ENCODE measurements at regions not wholly inside any gene's neighbourhood (a gene's known extent, or its start where the extent isn't known, plus 50 kb on each side); places are given as distances from the start of the nearest gene placed in this dataset.

GRCh38 chr15:26213427-26213826 lies 350.3 kb upstream of the ATP10A start:
- no CpG with 5 or more reads among the region's 2 CpGs for WGBS (ENCODE audit: extremely low coverage, insufficient coverage, insufficient read length)
- Histone ChIP-seq H3K27me3 (ENCODE audit: insufficient read depth, low read length) (no peaks in the 10 kb centered on the region), H3K18ac (ENCODE audit: low read length) (no peak overlapping the region), H3K27ac (ENCODE audit: low read depth, low read length) (no peak overlapping the region), H3K4me1 (ENCODE audit: control insufficient read depth in 1 of 2, insufficient read depth in 2 of 2, low read length in 2 of 2) (no peaks in the 10 kb centered on the region), H3K14ac (ENCODE audit: low read length) (no peak overlapping the region), H3K4me3 (ENCODE audit: low read depth, low read length) (no peak overlapping the region), H3K79me2 (ENCODE audit: control insufficient read depth, insufficient read depth, low read length, poor library complexity) (no peaks in the 10 kb centered on the region), H3K4ac (ENCODE audit: low read depth, low read length) (no peak overlapping the region), H2BK5ac (ENCODE audit: low read depth, low read length, poor library complexity) (no peak overlapping the region), H3K9me3 (ENCODE audit: insufficient read depth, low read depth, low read length) (no peaks in the 10 kb centered on the region), H2AK5ac (ENCODE audit: low read length) (no peak overlapping the region), H3K23ac (ENCODE audit: low read length) (no peak overlapping the region), H4K91ac (ENCODE audit: low read depth, low read length) (no peak overlapping the region), H4K8ac (ENCODE audit: low read depth, low read length) (no peak overlapping the region), H2BK120ac (ENCODE audit: insufficient read depth, low read length, poor library complexity) (no peak overlapping the region), H2BK12ac (ENCODE audit: low read length) (no peak overlapping the region), H3K36me3 (ENCODE audit: control insufficient read depth in 1 of 2, insufficient read depth in 2 of 2, low read length in 2 of 2) (no peaks in the 10 kb centered on the region), H3K9ac (ENCODE audit: low read length) (no peak overlapping the region), H2AFZ (ENCODE audit: insufficient read depth, low read length, poor library complexity) (no peak overlapping the region), H3K4me2 (ENCODE audit: low read length) (no peak overlapping the region), H4K12ac (ENCODE audit: low read depth, low read length) (no peak overlapping the region), H3K79me1 (ENCODE audit: low read length) (no peaks in the 10 kb centered on the region)
- DNase-seq = no peak

GRCh38 chr15:26212109-26212508 lies 349.0 kb upstream of the ATP10A start:
- H3K79me2 ChIP-seq (ENCODE audit: control insufficient read depth, insufficient read depth, low read length, poor library complexity) = no peaks in the 10 kb centered on the region

GRCh38 chr15:26210980-26211379 lies 347.9 kb upstream of the ATP10A start:
- Histone ChIP-seq H3K23ac (ENCODE audit: low read length) (no peak overlapping the region), H3K79me2 (ENCODE audit: control insufficient read depth, insufficient read depth, low read length, poor library complexity) (no peaks in the 10 kb centered on the region), H3K4ac (ENCODE audit: low read depth, low read length) (no peak overlapping the region), H2BK120ac (ENCODE audit: insufficient read depth, low read length, poor library complexity) (no peak overlapping the region), H2AK5ac (ENCODE audit: low read length) (no peak overlapping the region), H3K4me3 (ENCODE audit: low read depth, low read length) (no peak overlapping the region), H2BK5ac (ENCODE audit: low read depth, low read length, poor library complexity) (no peak overlapping the region), H2AFZ (ENCODE audit: insufficient read depth, low read length, poor library complexity) (no peak overlapping the region), H2BK12ac (ENCODE audit: low read length) (no peak overlapping the region), H3K36me3 (ENCODE audit: control insufficient read depth in 1 of 2, insufficient read depth in 2 of 2, low read length in 2 of 2) (no peaks in the 10 kb centered on the region), H3K9ac (ENCODE audit: low read length) (no peak overlapping the region), H4K91ac (ENCODE audit: low read depth, low read length) (no peak overlapping the region), H3K27me3 (ENCODE audit: insufficient read depth, low read length) (no peaks in the 10 kb centered on the region), H3K4me1 (ENCODE audit: control insufficient read depth in 1 of 2, insufficient read depth in 2 of 2, low read length in 2 of 2) (no peaks in the 10 kb centered on the region), H3K27ac (ENCODE audit: low read depth, low read length) (no peak overlapping the region), H3K9me3 (ENCODE audit: insufficient read depth, low read depth, low read length) (no peaks in the 10 kb centered on the region), H3K18ac (ENCODE audit: low read length) (no peak overlapping the region), H4K8ac (ENCODE audit: low read depth, low read length) (no peak overlapping the region), H3K79me1 (ENCODE audit: low read length) (no peaks in the 10 kb centered on the region), H3K14ac (ENCODE audit: low read length) (no peak overlapping the region), H4K12ac (ENCODE audit: low read depth, low read length) (no peak overlapping the region), H3K4me2 (ENCODE audit: low read length) (no peak overlapping the region)
- no CpG with 5 or more reads among the region's 3 CpGs for WGBS (ENCODE audit: extremely low coverage, insufficient coverage, insufficient read length)
- DNase-seq = peak in 1 of 2 donors; percentile 1

More at GRCh38 chr15:26212109-26212508, 349.0 kb upstream of the ATP10A start:
- no peak for DNase-seq
- Histone ChIP-seq H2AFZ (ENCODE audit: insufficient read depth, low read length, poor library complexity) (no peak overlapping the region), H3K79me1 (ENCODE audit: low read length) (no peaks in the 10 kb centered on the region), H2AK5ac (ENCODE audit: low read length) (no peak overlapping the region), H3K4me1 (ENCODE audit: control insufficient read depth in 1 of 2, insufficient read depth in 2 of 2, low read length in 2 of 2) (no peaks in the 10 kb centered on the region), H3K27me3 (ENCODE audit: insufficient read depth, low read length) (no peaks in the 10 kb centered on the region), H3K36me3 (ENCODE audit: control insufficient read depth in 1 of 2, insufficient read depth in 2 of 2, low read length in 2 of 2) (no peaks in the 10 kb centered on the region), H4K8ac (ENCODE audit: low read depth, low read length) (no peak overlapping the region), H3K4ac (ENCODE audit: low read depth, low read length) (no peak overlapping the region), H3K23ac (ENCODE audit: low read length) (no peak overlapping the region), H2BK120ac (ENCODE audit: insufficient read depth, low read length, poor library complexity) (no peak overlapping the region), H3K27ac (ENCODE audit: low read depth, low read length) (no peak overlapping the region), H3K4me2 (ENCODE audit: low read length) (no peak overlapping the region), H4K12ac (ENCODE audit: low read depth, low read length) (no peak overlapping the region), H4K91ac (ENCODE audit: low read depth, low read length) (no peak overlapping the region), H3K4me3 (ENCODE audit: low read depth, low read length) (no peak overlapping the region), H3K9me3 (ENCODE audit: insufficient read depth, low read depth, low read length) (no peaks in the 10 kb centered on the region), H3K18ac (ENCODE audit: low read length) (no peak overlapping the region), H3K14ac (ENCODE audit: low read length) (no peak overlapping the region), H2BK12ac (ENCODE audit: low read length) (no peak overlapping the region), H2BK5ac (ENCODE audit: low read depth, low read length, poor library complexity) (no peak overlapping the region), H3K9ac (ENCODE audit: low read length) (no peak overlapping the region)
- no CpG with 5 or more reads among the region's 1 CpG for WGBS (ENCODE audit: extremely low coverage, insufficient coverage, insufficient read length)

GRCh38 chr15:26201177-26201858 lies 338.2 kb upstream of the ATP10A start:
- Histone ChIP-seq H3K27ac (ENCODE audit: low read depth, low read length) (no peak overlapping the region), H3K14ac (ENCODE audit: low read length) (no peak overlapping the region), H3K9ac (ENCODE audit: low read length) (no peak overlapping the region), H2AK5ac (ENCODE audit: low read length) (no peak overlapping the region), H3K4me2 (ENCODE audit: low read length) (no peak overlapping the region), H3K4me3 (ENCODE audit: low read depth, low read length) (no peak overlapping the region), H4K91ac (ENCODE audit: low read depth, low read length) (no peak overlapping the region), H3K36me3 (ENCODE audit: control insufficient read depth in 1 of 2, insufficient read depth in 2 of 2, low read length in 2 of 2) (no peaks in the 10 kb centered on the region), H3K79me2 (ENCODE audit: control insufficient read depth, insufficient read depth, low read length, poor library complexity) (no peaks in the 10 kb centered on the region), H3K9me3 (ENCODE audit: insufficient read depth, low read depth, low read length) (no peaks in the 10 kb centered on the region), H3K4ac (ENCODE audit: low read depth, low read length) (no peak overlapping the region), H2BK12ac (ENCODE audit: low read length) (no peak overlapping the region), H2BK120ac (ENCODE audit: insufficient read depth, low read length, poor library complexity) (no peak overlapping the region), H3K79me1 (ENCODE audit: low read length) (no peaks in the 10 kb centered on the region), H4K12ac (ENCODE audit: low read depth, low read length) (no peak overlapping the region), H4K8ac (ENCODE audit: low read depth, low read length) (no peak overlapping the region), H3K23ac (ENCODE audit: low read length) (no peak overlapping the region), H3K18ac (ENCODE audit: low read length) (no peak overlapping the region), H3K4me1 (ENCODE audit: control insufficient read depth in 1 of 2, insufficient read depth in 2 of 2, low read length in 2 of 2) (no peaks in the 10 kb centered on the region), H2BK5ac (ENCODE audit: low read depth, low read length, poor library complexity) (no peak overlapping the region), H2AFZ (ENCODE audit: insufficient read depth, low read length, poor library complexity) (no peak overlapping the region), H3K27me3 (ENCODE audit: insufficient read depth, low read length) (no peaks in the 10 kb centered on the region)
- DNase-seq = no peak
- WGBS (ENCODE audit: extremely low coverage, insufficient coverage, insufficient read length) = no CpG with 5 or more reads among the region's 9 CpGs

Data from trophoblast cell (in vitro differentiated cells and primary cell).